ENCODE measurements at regions not wholly inside any gene's neighbourhood (a gene's known extent, or its start where the extent isn't known, plus 50 kb on each side); places are given as distances from the start of the nearest gene placed in this dataset.

DNA sequence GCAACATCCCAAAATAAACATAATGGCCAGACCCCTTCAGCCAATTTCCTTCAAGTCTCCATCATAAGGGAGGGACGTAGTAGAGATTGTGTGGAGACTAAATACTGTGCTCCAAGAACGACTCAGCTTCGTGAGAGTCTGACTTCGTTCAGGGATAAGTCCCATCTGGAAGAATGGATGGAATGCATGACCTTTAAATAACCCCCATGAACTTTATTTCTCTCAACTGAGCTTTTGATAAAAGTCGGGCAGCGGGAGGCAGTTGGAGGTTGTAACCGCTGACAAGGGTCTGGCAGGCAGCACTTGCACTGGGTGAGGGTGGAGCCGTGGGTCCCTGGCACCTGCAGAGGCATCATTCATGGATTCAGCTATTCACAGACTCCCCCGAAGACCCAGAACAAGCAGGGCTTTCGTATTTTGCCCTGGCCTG is 115.9 kb downstream of the ZFP36L2 start:
- TF ChIP-seq, protein P1, sequence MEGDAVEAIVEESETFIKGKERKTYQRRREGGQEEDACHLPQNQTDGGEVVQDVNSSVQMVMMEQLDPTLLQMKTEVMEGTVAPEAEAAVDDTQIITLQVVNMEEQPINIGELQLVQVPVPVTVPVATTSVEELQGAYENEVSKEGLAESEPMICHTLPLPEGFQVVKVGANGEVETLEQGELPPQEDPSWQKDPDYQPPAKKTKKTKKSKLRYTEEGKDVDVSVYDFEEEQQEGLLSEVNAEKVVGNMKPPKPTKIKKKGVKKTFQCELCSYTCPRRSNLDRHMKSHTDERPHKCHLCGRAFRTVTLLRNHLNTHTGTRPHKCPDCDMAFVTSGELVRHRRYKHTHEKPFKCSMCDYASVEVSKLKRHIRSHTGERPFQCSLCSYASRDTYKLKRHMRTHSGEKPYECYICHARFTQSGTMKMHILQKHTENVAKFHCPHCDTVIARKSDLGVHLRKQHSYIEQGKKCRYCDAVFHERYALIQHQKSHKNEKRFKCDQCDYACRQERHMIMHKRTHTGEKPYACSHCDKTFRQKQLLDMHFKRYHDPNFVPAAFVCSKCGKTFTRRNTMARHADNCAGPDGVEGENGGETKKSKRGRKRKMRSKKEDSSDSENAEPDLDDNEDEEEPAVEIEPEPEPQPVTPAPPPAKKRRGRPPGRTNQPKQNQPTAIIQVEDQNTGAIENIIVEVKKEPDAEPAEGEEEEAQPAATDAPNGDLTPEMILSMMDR (IDR thresholded peaks at IDR 0.05), result no peak
- TF ChIP-seq POLR2AphosphoS5 (IDR thresholded peaks at IDR 0.05; ENCODE audit: low read depth, low read length), result no peak
- TF ChIP-seq, protein P2, sequence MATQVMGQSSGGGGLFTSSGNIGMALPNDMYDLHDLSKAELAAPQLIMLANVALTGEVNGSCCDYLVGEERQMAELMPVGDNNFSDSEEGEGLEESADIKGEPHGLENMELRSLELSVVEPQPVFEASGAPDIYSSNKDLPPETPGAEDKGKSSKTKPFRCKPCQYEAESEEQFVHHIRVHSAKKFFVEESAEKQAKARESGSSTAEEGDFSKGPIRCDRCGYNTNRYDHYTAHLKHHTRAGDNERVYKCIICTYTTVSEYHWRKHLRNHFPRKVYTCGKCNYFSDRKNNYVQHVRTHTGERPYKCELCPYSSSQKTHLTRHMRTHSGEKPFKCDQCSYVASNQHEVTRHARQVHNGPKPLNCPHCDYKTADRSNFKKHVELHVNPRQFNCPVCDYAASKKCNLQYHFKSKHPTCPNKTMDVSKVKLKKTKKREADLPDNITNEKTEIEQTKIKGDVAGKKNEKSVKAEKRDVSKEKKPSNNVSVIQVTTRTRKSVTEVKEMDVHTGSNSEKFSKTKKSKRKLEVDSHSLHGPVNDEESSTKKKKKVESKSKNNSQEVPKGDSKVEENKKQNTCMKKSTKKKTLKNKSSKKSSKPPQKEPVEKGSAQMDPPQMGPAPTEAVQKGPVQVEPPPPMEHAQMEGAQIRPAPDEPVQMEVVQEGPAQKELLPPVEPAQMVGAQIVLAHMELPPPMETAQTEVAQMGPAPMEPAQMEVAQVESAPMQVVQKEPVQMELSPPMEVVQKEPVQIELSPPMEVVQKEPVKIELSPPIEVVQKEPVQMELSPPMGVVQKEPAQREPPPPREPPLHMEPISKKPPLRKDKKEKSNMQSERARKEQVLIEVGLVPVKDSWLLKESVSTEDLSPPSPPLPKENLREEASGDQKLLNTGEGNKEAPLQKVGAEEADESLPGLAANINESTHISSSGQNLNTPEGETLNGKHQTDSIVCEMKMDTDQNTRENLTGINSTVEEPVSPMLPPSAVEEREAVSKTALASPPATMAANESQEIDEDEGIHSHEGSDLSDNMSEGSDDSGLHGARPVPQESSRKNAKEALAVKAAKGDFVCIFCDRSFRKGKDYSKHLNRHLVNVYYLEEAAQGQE (IDR thresholded peaks at IDR 0.05; ENCODE audit: insufficient read depth in 1 of 2, low read depth in 2 of 2, low read length in 1 of 2), result no peak
- no peak for TF ChIP-seq SIN3A (IDR thresholded peaks at IDR 0.05; ENCODE audit: borderline replicate concordance, insufficient read depth, low read depth, low read length)
- TF ChIP-seq TCF7L2 (IDR thresholded peaks at IDR 0.05; ENCODE audit: low read depth, low read length), result peak; percentile 41; the same call in 1 of the 2 replicates

Measured in Panc1 (cell line).